T-helper 9 cell (primary cell): ENCODE measurements at regions not wholly inside any gene's neighbourhood (a gene's known extent, or its start where the extent isn't known, plus 50 kb on each side); places are given as distances from the start of the nearest gene placed in this dataset.

Experiments used
- DNase-seq: peaks from one replicate; pipeline ENCODE4 v3.0.0-alpha.2; 2020

- no peak for DNase-seq
These were observed 224.1 kb upstream of the FOXF1 start for GRCh38 chr16:86285938-86286921.

- no peak for DNase-seq
These were observed 223.2 kb upstream of the FOXF1 start for GRCh38 chr16:86286991-86287663.

DNA sequence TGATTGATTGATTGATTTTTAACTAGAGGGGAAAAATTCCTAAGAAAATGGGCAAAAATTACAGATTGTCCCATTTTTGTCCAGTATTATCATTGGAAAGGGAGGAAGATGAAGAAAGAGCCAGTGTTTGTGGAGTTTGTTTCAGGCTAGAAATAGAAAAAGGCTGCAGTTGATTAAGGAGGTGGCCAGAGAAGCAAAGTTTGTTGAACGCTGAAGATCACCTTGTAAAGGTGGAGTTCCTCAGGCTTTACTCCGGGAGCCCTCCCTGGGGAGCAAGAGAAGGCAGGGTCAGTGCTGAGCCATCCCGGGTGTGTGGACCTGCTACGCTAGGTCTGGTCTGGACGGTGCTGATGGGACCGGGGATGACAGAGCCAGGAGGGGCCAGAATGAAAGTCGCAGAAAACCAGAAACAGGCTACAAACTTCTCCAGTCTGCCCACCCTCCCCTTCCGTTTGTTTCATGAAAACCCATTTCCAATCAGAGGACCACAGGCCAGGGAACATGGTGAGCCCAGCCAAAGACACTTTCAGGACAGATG lies 222.6 kb upstream of the FOXF1 start:
- DNase-seq = no peak

DNA sequence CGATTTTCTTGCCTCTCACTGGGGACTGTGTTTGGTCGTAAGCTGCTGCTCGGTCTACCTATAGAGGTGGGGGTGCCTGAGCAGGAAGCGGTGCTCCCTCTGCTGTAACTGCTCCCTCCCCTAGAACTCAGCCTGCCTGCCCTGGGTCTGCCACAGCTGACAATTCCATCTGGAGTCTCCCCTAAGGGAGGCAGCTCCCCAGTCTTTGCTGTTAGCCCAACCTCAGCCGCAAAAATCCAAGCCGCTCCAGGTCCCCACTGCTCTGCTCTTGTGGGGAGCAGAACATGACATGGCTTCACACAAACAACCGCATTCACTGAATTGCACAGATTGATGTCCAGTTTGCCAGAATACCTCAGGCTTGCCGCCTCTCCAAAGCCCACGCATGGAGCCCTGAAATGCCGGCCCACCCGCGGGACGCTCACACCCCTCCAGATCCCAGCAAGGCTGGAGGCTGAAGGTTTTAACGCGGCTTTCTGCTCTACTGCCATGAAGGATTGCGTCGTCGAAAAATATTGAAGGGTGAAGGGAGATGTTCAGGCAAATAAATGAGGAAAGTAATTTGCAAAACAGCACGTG lies 221.5 kb upstream of the FOXF1 start:
- DNase-seq = no peak

DNA sequence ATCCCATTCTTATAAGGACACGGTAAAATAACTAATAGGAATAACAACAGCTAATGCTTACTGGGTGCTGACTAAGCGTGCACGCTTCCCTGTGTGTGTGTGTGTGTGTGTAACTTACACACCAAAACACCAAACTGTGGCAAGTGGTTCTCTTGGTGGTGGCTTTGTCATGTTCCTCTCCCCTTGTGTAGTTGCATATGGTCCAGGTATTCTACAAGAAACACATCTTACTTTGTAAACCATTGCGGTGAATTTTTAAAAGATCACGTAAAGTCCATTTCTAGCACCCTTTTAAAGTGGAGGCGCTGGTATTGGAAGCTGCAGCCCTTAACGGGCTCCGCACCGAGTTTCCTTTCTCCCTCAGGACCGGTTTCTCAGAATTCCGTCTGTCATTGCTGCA lies 221.0 kb upstream of the FOXF1 start:
- no peak for DNase-seq

DNA sequence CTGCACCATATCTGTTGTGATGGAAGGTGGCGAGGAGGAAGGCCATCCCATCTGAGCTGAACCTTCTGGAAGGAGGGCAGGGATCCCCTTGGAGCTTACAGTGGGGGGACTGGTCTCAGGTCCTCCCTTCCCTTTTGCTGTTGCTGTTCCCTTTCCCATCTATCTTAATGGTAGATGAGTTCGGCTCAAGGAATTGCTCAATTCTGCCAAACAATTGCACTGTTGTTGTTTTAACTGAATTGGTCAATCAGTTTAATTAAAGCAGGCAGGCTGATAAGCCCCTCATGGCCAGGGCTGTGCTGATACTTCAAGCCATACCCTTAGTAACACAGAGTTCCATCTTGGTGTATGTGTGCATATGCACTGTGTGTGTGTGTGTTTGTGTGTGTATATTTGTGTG lies 220.4 kb upstream of the FOXF1 start:
- DNase-seq = no peak

GRCh38 chr16:86291491-86291890 lies 218.8 kb upstream of the FOXF1 start:
- DNase-seq = no peak

DNA sequence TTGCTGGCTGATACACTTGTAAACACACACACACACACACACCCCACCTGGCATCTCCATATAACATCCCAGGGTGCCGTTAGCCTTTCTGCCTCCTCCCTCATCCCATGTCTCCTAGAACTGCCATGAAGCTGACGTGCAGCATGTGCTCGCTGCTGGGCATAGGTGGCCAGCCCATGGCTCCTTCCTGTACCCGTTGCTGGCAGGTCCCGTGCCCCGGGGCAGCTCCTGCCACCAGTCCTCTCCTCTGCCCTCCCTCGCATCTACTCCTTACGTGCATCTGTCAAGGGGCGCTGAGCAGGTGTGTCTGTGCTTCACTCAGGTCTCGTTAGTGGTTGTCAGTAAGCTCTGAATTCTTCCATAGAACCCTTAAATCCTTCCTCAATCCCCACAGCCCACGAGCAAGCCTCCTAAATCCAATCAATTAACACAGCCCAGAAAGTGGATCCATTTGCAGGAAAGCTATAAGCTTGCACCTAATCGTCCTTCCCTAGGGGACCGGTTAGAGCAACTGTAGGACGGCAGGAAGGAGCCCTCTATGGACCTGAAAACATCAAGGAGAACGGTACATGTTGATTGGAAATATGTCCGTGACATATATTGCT lies 218.1 kb upstream of the FOXF1 start:
- DNase-seq = no peak

DNA sequence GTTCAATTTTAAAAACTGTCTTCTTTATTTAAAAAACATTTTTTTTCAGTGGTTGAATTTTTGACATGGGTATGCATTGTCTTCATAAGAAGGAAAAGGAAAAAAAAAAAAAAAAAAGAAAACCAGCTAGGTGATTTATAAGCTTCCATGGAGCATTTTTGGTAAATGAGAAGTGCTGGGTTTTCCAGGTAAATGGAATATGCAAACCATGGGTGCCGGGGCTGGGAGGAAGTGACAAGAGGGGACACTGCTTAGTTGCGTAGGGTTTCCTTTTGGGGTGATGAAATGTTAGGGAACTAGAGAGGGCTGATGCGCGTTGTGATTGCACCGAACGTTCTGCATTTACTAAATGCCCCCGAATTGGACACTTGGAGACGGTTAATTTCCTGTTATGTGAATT lies 217.4 kb upstream of the FOXF1 start:
- no peak for DNase-seq

GRCh38 chr16:86293906-86294305 lies 216.4 kb upstream of the FOXF1 start:
- no peak for DNase-seq

- no peak for DNase-seq
These were observed 215.7 kb upstream of the FOXF1 start for GRCh38 chr16:86294535-86295196.

DNA sequence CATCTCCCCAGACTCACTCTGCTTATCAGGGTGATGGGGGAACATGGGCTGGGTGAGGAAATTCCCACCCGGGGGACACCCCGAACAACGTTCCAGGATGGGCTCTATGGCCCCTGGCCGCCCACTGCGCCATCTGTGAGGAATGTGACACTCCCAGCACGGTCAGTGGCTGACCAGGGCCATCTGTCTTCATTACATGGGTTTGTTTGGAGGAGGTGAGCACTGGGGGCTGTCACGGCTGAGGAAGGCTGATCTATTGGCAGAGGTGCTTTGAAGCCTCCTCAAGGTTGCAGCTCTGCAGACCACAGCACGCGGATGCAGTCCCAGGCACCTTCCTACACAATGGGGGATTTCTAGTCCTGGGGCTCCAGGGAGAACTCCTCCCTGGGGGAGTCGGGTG lies 214.1 kb upstream of the FOXF1 start:
- DNase-seq = no peak

GRCh38 chr16:86297391-86297790 lies 212.9 kb upstream of the FOXF1 start:
- no peak for DNase-seq

DNA sequence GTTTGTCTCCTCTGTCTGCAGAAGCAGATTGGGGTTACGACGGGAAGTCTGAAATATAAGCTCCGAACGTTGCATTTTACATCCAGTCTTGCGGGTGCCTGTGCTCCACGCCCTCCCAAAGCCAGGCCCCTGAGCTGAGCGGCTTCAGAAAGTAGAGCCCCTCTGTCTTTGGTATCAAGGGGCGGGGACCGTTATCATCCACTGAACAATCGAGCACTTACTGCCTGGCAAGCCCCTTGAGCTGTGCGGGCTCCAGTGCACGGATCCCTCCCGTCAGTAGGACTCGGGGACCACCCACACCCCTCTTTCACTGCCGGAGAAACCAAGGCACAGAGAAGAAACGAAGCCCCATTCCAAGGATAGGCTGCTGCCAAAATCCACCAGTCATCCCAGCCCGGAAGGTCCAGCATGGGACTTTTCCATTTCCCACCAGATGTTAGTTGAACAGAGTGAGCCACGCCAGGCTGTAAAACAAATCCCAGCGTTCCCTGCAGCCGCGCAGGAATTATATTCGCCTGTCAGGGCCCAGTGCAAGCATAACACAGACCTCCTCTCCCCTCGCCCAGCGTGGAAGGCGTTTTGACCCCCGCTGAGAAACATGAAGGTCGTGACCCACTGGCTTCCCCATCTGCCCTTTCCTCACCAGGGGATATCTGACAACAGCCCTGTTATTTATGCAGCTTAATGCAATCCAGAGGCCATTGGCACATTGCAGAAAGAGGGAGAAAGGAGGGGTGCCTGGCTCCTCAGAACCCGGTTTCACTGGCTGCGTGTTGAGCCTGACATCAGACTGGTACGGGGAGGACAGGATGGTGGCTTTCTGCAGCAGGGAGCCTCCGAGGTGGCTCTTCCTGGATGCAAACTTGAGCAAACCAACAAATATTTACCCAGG lies 212.2 kb upstream of the FOXF1 start:
- no peak for DNase-seq

- DNase-seq = no peak
These were observed 211.6 kb upstream of the FOXF1 start for GRCh38 chr16:86298758-86299134.

DNA sequence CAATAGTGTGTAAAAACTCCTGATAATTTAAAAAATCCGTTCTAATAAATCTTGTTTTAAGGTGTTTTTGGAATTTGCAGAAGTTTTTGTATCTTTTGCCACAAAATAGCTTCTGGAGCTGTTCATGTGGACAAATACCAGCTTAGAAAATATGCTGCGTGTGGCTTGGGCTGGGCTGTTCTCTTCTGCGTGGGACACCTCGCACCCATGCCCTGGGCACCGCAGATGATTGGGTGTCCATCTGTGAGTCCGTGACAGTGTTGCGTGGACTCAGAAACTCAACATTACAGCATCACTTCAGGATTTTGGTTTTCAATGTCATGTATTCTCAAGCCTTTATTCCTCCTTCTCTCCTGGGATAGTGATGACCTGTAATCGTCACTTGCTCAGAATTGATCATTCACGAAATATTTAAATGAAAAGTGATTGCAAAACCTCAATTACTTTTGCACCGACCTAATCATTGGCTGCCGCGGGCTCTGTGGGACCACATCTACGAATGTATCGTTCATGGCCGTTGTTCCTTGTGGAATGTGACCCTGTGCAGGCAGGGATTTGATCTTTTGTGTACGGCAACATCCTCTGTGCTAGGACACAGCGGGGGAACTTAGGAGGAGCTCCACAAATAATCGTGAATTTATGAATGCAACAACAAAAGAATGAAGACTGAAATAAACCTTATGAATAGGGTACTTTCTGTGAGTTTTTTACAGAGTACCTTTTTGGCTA lies 210.3 kb upstream of the FOXF1 start:
- DNase-seq = no peak

GRCh38 chr16:86300746-86301481 lies 209.4 kb upstream of the FOXF1 start:
- no peak for DNase-seq

DNA sequence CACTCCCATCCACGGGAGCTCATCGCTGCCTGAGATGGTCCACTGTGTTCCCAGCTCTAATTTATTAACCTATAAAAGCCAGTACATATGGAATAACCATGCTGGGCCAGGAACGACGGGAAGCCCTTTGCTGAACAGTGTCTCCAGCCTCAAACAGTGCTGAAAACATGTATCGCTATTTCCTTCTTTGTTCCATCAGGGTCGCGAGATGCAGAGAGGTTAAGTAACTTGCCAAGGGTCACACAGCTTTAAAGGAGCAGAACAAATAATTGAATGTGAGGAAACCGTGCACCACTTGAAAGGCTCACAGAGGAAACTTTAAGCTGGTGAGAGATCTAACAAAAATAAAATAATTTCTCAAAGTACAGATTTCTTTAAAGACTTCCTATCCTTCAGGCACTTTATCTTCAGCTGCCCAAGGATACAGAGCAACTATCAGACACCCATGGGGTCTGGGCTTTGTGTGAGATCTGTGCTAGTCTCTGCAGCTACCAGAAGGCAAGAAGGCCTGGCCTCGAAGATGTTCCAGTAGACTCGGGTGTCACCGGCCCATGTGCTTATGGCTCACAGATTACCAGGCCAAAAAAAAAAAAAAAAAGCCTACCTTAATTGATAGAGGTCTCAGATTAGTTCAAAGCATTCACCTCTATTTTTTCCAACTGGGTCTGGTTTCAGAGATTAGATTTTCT lies 207.8 kb upstream of the FOXF1 start:
- no peak for DNase-seq
